ENCODE measurements at regions not wholly inside any gene's neighbourhood (a gene's known extent, or its start where the extent isn't known, plus 50 kb on each side); places are given as distances from the start of the nearest gene placed in this dataset.

- Mint-ChIP-seq H3K27me3 (no peaks in the 10 kb centered on the region), H3K27ac (no peak overlapping the region), H3K9me3 (no peaks in the 10 kb centered on the region), H3K36me3 (no peaks in the 10 kb centered on the region), H3K4me3 (no peak overlapping the region), H3K4me1 (peaks cover 0 to 7% (median 4%) of the 10 kb centered on the region in 4 donors)
- POLR2A ChIA-PET: interaction anchor here (0.7 kb wide), 1 partner anchor 307 kb away, joined by 3 read pairs; no protein-coding TSS in a partner anchor
- ATAC-seq (no peak), DNase-seq (no peak)
Measured at GRCh38 chr11:95556342-95557163, 233.0 kb downstream of the FAM76B start.

DNA sequence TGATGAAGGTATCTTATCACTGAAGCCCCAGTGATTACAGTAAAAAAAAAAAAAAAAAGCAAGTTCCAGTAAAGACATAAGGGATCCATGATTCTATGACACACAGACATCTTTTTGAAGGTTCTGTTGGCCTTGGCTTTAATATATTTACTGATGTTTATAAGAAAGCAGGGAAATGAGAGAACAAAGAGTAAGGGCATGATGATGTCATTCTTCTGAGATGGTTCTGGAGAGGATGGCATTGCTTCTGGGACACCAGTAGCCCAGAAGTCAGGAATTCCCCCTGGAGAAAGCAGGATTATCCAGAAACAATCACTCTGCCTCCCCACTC lies 233.6 kb downstream of the FAM76B start:
- H3K9me3 Mint-ChIP-seq: no peaks in the 10 kb centered on the region
- POLR2A ChIA-PET: no interaction called here
- no peak overlapping the region for H3K4me3 Mint-ChIP-seq
- DNase-seq (no peak), ATAC-seq (no peak)
- H3K27ac Mint-ChIP-seq: no peak overlapping the region
- H3K36me3 Mint-ChIP-seq: no peaks in the 10 kb centered on the region
- no peaks in the 10 kb centered on the region for H3K27me3 Mint-ChIP-seq
- H3K4me1 Mint-ChIP-seq: peaks cover 0 to 7% (median 4%) of the 10 kb centered on the region in 4 donors

GRCh38 chr11:95554911-95555310 lies 234.7 kb downstream of the FAM76B start:
- Mint-ChIP-seq H3K27me3 (no peaks in the 10 kb centered on the region), H3K36me3 (no peaks in the 10 kb centered on the region), H3K4me3 (no peak overlapping the region), H3K9me3 (no peaks in the 10 kb centered on the region), H3K4me1 (peaks cover 2 to 7% (median 4%) of the 10 kb centered on the region in 4 donors), H3K27ac (no peak overlapping the region)
- DNase-seq (no peak), ATAC-seq (no peak)
- POLR2A ChIA-PET: no interaction called here

GRCh38 chr11:95549301-95549700 lies 240.3 kb downstream of the FAM76B start:
- no peak for ATAC-seq
- no peak overlapping the region for H3K27ac Mint-ChIP-seq
- peaks cover 16 to 35% (median 29%) of the 10 kb centered on the region in 4 donors for H3K4me1 Mint-ChIP-seq
- no peak for DNase-seq
- POLR2A ChIA-PET: no interaction called here
- no peaks in the 10 kb centered on the region for H3K9me3 Mint-ChIP-seq
- no peak overlapping the region for H3K4me3 Mint-ChIP-seq
- no peaks in the 10 kb centered on the region for H3K27me3 Mint-ChIP-seq
- no peaks in the 10 kb centered on the region for H3K36me3 Mint-ChIP-seq

DNA sequence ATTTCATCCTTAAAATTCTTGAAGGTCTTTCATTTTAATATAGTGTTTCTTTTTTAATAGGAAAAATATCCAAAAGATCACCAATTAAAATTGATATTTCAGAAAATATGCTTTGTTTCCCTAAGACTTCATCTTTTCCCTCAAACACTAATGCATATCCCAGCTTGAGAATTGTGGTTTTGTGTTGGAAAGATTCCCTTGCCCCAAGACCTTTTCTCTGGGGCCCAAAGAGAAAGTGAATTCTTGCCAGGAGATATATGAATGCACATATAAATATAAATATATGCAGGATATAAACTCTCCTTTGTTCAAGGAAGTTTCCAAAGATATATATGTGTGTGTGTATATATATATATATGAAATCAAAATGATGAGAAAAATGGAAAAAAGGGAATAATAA lies 241.2 kb downstream of the FAM76B start:
- Mint-ChIP-seq H3K4me1 (peaks cover 13 to 32% (median 26%) of the 10 kb centered on the region in 4 donors), H3K27ac (peak overlapping the region in 1 of 10 donors; percentile 52), H3K36me3 (no peaks in the 10 kb centered on the region), H3K9me3 (no peaks in the 10 kb centered on the region), H3K4me3 (peak overlapping the region in 3 of 10 donors; percentile 8 to 47 (median 18)), H3K27me3 (no peaks in the 10 kb centered on the region)
- DNase-seq: no peak
- POLR2A ChIA-PET: no interaction called here
- ATAC-seq: no peak

GRCh38 chr11:95547976-95548375 lies 241.6 kb downstream of the FAM76B start:
- peak overlapping the region in 8 of 10 donors; percentile 8 to 71 (median 49) for H3K4me3 Mint-ChIP-seq
- POLR2A ChIA-PET: no interaction called here
- peak overlapping the region in 4 of 10 donors; percentile 7 to 50 (median 35) for H3K27ac Mint-ChIP-seq

DNA sequence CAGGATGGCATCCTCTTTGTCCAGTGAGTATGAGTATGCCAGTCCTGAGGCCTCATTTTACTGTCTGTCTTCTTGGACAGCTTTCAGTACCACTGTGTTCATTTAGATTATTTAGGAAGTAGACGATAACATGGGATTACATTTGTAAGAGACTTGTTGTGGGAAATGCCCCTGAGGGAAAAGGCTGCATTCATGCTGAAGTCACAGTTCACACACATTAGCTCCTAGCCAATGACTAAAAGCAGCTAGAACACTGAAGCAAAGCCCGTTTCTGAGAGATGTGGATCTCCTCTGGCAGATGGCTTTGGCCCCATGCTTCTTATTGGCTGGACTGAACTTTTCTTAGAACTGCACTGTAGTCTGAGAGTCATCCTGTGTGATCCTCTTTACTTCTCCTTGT lies 242.4 kb downstream of the FAM76B start:
- no peak for ATAC-seq
- H3K36me3 Mint-ChIP-seq: no peaks in the 10 kb centered on the region
- H3K27ac Mint-ChIP-seq: peak overlapping the region in 7 of 10 donors; percentile 7 to 79 (median 46)
- POLR2A ChIA-PET: no interaction called here
- H3K27me3 Mint-ChIP-seq: no peaks in the 10 kb centered on the region
- H3K9me3 Mint-ChIP-seq: no peaks in the 10 kb centered on the region
- H3K4me3 Mint-ChIP-seq: peak overlapping the region in 5 of 10 donors; percentile 2 to 54 (median 11)
- peaks cover 13 to 32% (median 26%) of the 10 kb centered on the region in 4 donors for H3K4me1 Mint-ChIP-seq
- no peak for DNase-seq

More at GRCh38 chr11:95547976-95548375, 241.6 kb downstream of the FAM76B start:
- Mint-ChIP-seq H3K27me3 (no peaks in the 10 kb centered on the region), H3K4me1 (peaks cover 13 to 32% (median 26%) of the 10 kb centered on the region in 4 donors), H3K9me3 (no peaks in the 10 kb centered on the region), H3K36me3 (no peaks in the 10 kb centered on the region)
- peak in 5 of 10 donors; percentile 3 to 44 (median 18) for DNase-seq
- peak; percentile 72 to 80 for ATAC-seq

DNA sequence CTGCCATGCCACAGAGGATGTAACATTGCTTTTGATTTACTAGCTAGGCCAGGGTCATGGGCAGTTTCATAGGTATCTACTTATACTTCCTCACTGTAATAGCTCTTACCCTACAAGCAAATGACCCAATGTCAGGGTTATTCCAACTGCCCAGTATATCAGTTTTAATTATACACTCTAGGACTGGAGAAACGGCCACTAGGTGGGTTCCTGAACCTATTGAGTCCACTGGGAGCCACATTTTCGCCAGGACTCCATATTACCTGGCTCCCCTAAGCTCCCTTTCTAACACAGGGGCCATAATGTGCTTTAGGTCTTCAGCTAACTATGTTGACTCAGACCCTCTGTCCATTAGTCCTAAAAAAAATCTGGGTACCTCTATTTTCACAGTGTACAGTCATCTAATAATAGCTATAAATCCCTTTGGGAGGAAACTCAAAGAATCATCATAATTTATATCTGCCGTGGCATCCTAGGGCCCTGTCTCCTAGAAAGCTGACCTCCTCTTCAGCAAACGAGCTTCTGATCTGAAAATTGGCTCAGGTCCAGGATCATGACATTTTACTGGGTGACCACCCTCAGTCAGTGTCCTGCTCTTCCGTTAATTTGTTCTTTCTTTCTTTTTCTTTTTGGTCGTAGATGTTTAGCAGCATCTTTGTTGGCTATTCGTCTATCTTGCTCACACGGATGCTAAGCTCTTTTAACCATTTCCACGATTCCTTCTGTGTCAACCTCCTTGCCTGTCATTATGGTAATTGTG lies 244.3 kb downstream of the FAM76B start:
- H3K9me3 Mint-ChIP-seq: no peaks in the 10 kb centered on the region
- DNase-seq (no peak), ATAC-seq (no peak)
- peaks cover 13 to 32% (median 26%) of the 10 kb centered on the region in 4 donors for H3K4me1 Mint-ChIP-seq
- H3K27me3 Mint-ChIP-seq: no peaks in the 10 kb centered on the region
- H3K27ac Mint-ChIP-seq: no peak overlapping the region
- POLR2A ChIA-PET: no interaction called here
- no peak overlapping the region for H3K4me3 Mint-ChIP-seq
- no peaks in the 10 kb centered on the region for H3K36me3 Mint-ChIP-seq

DNA sequence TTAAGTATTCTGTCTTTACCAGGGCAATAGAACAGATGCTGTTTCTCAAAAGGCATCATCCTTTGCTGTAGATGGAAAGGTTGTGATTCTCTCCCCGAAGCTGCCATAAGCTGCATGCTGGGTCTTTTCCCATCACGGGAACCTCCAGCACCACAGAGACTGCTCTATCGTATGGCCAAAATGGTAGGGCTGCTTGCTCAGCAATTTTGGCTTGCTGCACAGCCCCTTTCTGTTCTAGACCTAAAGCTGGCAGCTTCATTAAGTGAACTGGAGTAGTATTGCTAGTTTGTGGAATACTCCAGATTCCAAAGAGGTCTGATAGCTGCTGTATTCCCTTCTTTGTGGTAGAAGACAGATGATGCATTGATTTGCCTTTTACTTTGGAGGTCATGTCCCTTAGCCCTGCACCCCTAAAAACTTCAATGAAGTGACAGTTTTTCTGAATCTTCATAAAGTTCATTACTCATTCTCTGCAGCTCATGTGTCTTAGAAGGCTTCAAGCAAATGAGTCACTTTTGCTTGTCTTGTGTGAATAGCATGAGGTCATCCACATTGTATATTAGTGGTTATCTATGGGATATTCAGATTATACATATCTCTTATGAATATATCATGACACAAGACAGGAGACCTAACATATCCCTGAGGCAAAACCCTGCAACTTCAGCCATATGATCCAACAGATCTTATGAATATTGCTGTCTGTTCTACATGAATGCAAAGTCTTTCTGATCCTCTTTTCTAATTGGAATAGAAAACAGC lies 245.3 kb downstream of the FAM76B start:
- H3K27ac Mint-ChIP-seq: no peak overlapping the region
- H3K4me1 Mint-ChIP-seq: peaks cover 9 to 25% (median 23%) of the 10 kb centered on the region in 4 donors
- ATAC-seq (no peak), DNase-seq (no peak)
- POLR2A ChIA-PET: no interaction called here
- H3K27me3 Mint-ChIP-seq: no peaks in the 10 kb centered on the region
- no peaks in the 10 kb centered on the region for H3K36me3 Mint-ChIP-seq
- peak overlapping the region in 1 of 10 donors; percentile 11 for H3K4me3 Mint-ChIP-seq
- H3K9me3 Mint-ChIP-seq: no peaks in the 10 kb centered on the region

DNA sequence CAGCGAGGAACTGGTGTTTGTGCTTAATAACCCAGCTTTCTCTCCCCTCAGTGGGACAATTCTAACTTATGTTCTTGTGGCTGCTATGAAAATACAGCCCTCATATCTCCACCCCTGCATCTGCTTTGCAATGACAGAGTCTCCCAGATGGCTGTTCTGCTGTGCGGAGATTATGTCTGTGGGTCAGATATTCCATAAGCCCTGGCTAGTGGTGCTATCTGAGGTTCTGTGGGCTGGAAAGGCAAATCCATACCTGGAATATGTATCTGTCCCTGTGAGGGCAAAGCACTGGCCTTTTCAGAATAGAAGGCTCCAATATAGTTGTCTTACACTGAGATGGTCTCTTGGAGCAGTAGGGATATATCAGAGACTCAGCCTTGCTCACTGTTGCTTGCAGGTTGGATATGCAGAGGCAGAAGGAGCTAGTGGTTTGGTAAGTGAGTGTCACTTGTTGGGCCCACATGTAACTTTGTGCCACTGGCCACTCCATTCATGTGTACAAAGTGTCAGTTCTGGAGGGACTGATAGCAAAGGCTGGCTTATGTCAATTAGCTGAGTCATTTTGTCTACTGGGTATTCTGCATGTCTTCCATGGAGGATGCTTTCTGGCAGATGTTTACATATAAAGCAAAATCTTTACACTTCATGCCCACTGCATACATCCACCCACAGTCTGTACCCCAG lies 246.6 kb downstream of the FAM76B start:
- H3K9me3 Mint-ChIP-seq: no peaks in the 10 kb centered on the region
- ATAC-seq (no peak), DNase-seq (no peak)
- H3K27ac Mint-ChIP-seq: peak overlapping the region in 1 of 10 donors; percentile 7
- peaks cover 7 to 22% (median 14%) of the 10 kb centered on the region in 4 donors for H3K4me1 Mint-ChIP-seq
- H3K4me3 Mint-ChIP-seq: no peak overlapping the region
- no peaks in the 10 kb centered on the region for H3K36me3 Mint-ChIP-seq
- H3K27me3 Mint-ChIP-seq: no peaks in the 10 kb centered on the region
- POLR2A ChIA-PET: no interaction called here

- H3K27ac Mint-ChIP-seq: no peak overlapping the region
Measured at GRCh38 chr11:95541715-95542114, 247.9 kb downstream of the FAM76B start.

DNA sequence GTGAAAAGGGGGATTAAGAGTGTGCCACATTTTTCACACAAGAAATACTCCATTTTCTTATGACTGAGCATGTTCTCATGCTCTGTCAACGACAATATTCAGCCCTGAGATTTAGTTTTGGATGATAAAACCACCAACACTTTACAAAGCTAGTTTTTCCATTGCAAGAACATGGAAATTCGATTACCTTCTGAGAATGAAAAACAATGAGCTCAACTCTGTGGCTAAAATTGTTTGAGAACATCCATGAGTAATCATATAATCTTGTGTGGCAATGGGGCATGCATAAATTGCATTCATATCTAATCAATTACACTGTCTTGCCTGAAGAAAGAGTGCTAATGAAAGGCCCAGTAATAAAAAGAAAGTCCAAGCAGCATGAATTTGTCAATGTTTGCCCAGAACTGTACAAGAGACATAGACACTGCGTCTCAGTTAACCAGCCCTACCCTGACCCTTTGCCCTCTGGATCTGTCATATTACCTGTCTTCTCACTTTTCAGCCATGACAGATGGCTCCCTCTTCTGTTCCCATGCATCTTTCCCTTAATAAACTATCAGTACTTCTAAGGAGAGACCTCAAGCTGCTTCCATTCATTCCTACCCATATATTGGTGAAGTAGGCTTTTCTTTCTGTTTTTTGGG lies 253.4 kb downstream of the FAM76B start:
- Mint-ChIP-seq H3K4me3 (no peak overlapping the region), H3K36me3 (peaks cover 0 to 12% (median 8%) of the 10 kb centered on the region in 3 donors), H3K27me3 (peaks cover 0 to 3% (median 0%) of the 10 kb centered on the region in 5 donors), H3K9me3 (peaks cover 4 to 23% (median 11%) of the 10 kb centered on the region in 9 donors), H3K27ac (no peak overlapping the region), H3K4me1 (no peaks in the 10 kb centered on the region)
- POLR2A ChIA-PET: no interaction called here
- ATAC-seq: no peak
- DNase-seq: no peak

More at GRCh38 chr11:95541715-95542114, 247.9 kb downstream of the FAM76B start:
- DNase-seq (no peak), ATAC-seq (no peak)
- no peak overlapping the region for H3K4me3 Mint-ChIP-seq
- H3K4me1 Mint-ChIP-seq: peaks cover 3 to 9% (median 3%) of the 10 kb centered on the region in 4 donors
- POLR2A ChIA-PET: no interaction called here
- no peaks in the 10 kb centered on the region for H3K9me3 Mint-ChIP-seq
- no peaks in the 10 kb centered on the region for H3K36me3 Mint-ChIP-seq
- no peaks in the 10 kb centered on the region for H3K27me3 Mint-ChIP-seq
